OCI-LY7 (cell line): ENCODE measurements at regions not wholly inside any gene's neighbourhood (a gene's known extent, or its start where the extent isn't known, plus 50 kb on each side); places are given as distances from the start of the nearest gene placed in this dataset.

ENCODE experiments used
- EZH2phosphoT487 ChIP-seq: fragments of 200-600 bp; sonication (generic); IDR thresholded peaks from 2 replicates; pipeline ENCODE4 v1.6.1; 2018; ENCODE audit warnings: low read depth, borderline replicate concordance, mild to moderate bottlenecking, mixed run types, antibody characterized with exemption, low read length, moderate library complexity, mixed read lengths
- TF ChIP-seq, protein P1 (sequence below): fragments of 200-600 bp; sonication (generic); conservative IDR thresholded peaks from 2 replicates; pipeline ENCODE4 v1.5.1; 2014; ENCODE audit warnings: mild to moderate bottlenecking, antibody characterized with exemption, low read length, moderate library complexity, mixed read lengths

GRCh38 chr17:77861981-77862645 is 96.4 kb upstream of the TNRC6C start:
- TF ChIP-seq, protein P1, sequence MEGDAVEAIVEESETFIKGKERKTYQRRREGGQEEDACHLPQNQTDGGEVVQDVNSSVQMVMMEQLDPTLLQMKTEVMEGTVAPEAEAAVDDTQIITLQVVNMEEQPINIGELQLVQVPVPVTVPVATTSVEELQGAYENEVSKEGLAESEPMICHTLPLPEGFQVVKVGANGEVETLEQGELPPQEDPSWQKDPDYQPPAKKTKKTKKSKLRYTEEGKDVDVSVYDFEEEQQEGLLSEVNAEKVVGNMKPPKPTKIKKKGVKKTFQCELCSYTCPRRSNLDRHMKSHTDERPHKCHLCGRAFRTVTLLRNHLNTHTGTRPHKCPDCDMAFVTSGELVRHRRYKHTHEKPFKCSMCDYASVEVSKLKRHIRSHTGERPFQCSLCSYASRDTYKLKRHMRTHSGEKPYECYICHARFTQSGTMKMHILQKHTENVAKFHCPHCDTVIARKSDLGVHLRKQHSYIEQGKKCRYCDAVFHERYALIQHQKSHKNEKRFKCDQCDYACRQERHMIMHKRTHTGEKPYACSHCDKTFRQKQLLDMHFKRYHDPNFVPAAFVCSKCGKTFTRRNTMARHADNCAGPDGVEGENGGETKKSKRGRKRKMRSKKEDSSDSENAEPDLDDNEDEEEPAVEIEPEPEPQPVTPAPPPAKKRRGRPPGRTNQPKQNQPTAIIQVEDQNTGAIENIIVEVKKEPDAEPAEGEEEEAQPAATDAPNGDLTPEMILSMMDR = no peak
- no peak for TF ChIP-seq EZH2phosphoT487
